Inflammatory macrophage treated with lipopolysaccharide for 1 hour (primary cell): ENCODE measurements at regions not wholly inside any gene's neighbourhood (a gene's known extent, or its start where the extent isn't known, plus 50 kb on each side); places are given as distances from the start of the nearest gene placed in this dataset.

Experiments
- DNase-seq, 2 donors: peaks; one replicate each; pipeline ENCODE4 v3.0.0-alpha.2; 2020 to 2022

GRCh38 chr6:170483413-170483812, 69.7 kb downstream of the PSMB1 start:
- no peak for DNase-seq

GRCh38 chr6:170480050-170480692, 72.9 kb downstream of the PSMB1 start:
- no peak for DNase-seq

GRCh38 chr6:170476360-170476759, 76.7 kb downstream of the PSMB1 start:
- peak; percentile 39 to 73 for DNase-seq

GRCh38 chr6:170475118-170475517, 78.0 kb downstream of the PSMB1 start:
- DNase-seq: no peak

GRCh38 chr6:170473801-170474200, 79.3 kb downstream of the PSMB1 start:
- DNase-seq: no peak

- DNase-seq: no peak
Observed at GRCh38 chr6:170473301-170473717, 79.8 kb downstream of the PSMB1 start.

- no peak for DNase-seq
Observed at GRCh38 chr6:170471491-170471890, 81.6 kb downstream of the PSMB1 start.

- DNase-seq: no peak
Observed at GRCh38 chr6:170470734-170471133, 82.4 kb downstream of the PSMB1 start.

GRCh38 chr6:170464524-170464979, 88.6 kb downstream of the PSMB1 start:
- no peak for DNase-seq

- DNase-seq: no peak
Observed at GRCh38 chr6:170464080-170464479, 89.0 kb downstream of the PSMB1 start.

- no peak for DNase-seq
Observed at GRCh38 chr6:170463101-170463721, 89.9 kb downstream of the PSMB1 start.

GRCh38 chr6:170462366-170463020, 90.6 kb downstream of the PSMB1 start:
- DNase-seq: no peak

- no peak for DNase-seq
Observed at GRCh38 chr6:170461556-170462365, 91.3 kb downstream of the PSMB1 start.

- DNase-seq: no peak
Observed at GRCh38 chr6:170461111-170461510, 92.0 kb downstream of the PSMB1 start.

GRCh38 chr6:170460641-170461040, 92.5 kb downstream of the PSMB1 start:
- no peak for DNase-seq

- peak; percentile 54 to 55 for DNase-seq
Observed at GRCh38 chr6:170459451-170459850, 93.7 kb downstream of the PSMB1 start.

GRCh38 chr6:170456886-170457698, 96.0 kb downstream of the PSMB1 start:
- no peak for DNase-seq
